GM12873 (cell line): ENCODE measurements at regions not wholly inside any gene's neighbourhood (a gene's known extent, or its start where the extent isn't known, plus 50 kb on each side); places are given as distances from the start of the nearest gene placed in this dataset.

Source experiments
- CTCF ChIP-seq: IDR thresholded peaks from 2 replicates; pipeline ENCODE4 v1.5.1; 2012; ENCODE audit warnings: low read depth, mild to moderate bottlenecking, moderate library complexity, low read length, control low read depth; ENCODE audit not compliant: insufficient read depth; ENCODE audit errors: missing control alignments

GRCh38 chr11:42232673-42233072 lies 773.2 kb upstream of the LRRC4C start:
- no peak for TF ChIP-seq CTCF

GRCh38 chr11:42234451-42234951 lies 775.0 kb upstream of the LRRC4C start:
- TF ChIP-seq CTCF = no peak

DNA sequence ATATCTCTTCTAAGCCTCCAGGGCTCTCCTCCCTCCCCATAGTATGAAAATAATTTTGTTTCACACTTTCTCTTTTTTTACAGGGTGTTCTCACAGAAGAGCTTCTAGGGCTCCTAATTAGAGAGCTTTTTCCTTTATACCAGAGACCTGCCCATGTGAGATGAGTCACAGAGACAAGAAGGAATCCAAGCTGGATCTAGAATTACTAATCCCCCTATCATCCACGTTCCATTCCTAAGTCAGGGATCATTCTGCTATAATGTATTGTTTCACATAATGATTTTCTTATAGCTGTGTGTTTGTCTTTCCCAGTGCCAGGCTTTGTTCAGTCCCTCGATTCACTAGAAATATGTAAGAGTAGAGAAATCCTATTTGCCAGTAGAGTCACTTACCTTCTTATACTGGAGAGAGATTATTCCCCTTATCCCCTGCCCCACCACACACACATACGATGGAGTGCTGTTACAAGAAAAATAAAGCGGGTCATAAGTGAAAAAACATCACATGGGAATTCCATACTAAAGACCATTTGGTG lies 778.3 kb upstream of the LRRC4C start:
- no peak for TF ChIP-seq CTCF

- no peak for TF ChIP-seq CTCF
Observed at GRCh38 chr11:42239188-42239587, 779.7 kb upstream of the LRRC4C start.

DNA sequence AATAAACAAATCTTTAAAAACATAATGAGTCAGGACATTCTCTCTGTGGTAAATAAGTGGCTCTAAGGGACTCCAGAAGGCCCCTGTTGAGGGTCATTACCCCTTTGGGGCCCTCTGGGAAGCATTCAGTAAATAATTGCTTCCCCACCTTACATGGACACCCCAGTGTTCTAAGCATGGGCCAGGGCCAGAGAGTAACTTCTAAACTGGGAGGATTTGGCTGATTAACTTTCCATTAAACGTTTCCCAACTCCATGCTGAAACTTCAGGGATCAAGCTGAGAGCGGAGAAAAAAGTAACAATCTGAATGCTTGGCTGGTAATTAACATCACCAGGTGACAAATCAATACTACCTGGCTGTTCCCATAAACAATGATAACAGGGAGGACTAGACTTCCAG lies 783.9 kb upstream of the LRRC4C start:
- no peak for TF ChIP-seq CTCF

GRCh38 chr11:42244376-42244775 lies 784.9 kb upstream of the LRRC4C start:
- no peak for TF ChIP-seq CTCF

DNA sequence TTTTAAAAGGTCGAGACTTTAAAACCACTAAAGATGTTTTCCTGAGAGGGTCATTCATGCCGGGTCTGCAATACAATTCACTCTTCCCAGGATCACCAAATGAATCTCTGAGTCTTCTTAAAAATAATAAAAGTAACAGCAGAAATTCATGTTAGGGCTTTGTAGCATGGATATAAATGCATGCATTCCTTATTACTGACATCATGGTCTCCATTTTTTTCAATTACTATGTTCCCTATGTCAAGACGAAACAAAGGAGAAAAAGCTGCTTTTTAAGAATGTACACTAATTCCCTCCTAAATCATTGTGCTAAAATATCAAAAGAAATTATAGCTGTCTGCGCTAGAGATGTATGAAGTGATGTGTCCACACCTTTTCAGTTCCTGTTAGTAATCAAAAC lies 789.9 kb upstream of the LRRC4C start:
- TF ChIP-seq CTCF = no peak

DNA sequence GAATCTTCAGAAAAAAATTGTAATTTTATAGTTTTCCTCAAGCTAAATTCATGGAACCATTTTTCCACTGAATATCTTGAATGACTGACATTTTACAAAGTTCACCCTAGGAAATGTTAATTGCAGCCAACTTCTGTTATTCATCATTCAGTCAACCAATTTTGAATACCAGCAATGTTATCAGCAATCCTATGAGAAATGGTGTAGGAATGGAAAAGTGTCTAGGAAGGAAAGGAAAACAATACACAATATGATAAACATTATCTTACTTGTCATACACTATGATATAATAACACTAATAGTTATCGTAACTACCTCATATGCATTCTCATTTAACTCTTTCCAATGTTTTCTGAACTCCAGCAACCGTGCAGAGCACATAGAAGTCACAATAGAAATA lies 790.5 kb upstream of the LRRC4C start:
- no peak for TF ChIP-seq CTCF
